ENCODE measurements at regions not wholly inside any gene's neighbourhood (a gene's known extent, or its start where the extent isn't known, plus 50 kb on each side); places are given as distances from the start of the nearest gene placed in this dataset.
"Not testable (repeated sequence)": the region's sequence is repeated elsewhere in the genome, so short reads cannot be mapped to it uniquely, and the experiment has no call there.

- no peak for TF ChIP-seq CTCF (conservative IDR thresholded peaks at IDR 0.05; ENCODE audit: control insufficient read depth, insufficient read depth, low read depth, low read length)
- DNase-seq (ENCODE audit: low read depth), result peak; percentile 81
- H3K4me3 ChIP-seq (ENCODE audit: control insufficient read depth, low read depth, low read length), result no peak overlapping the region
These were observed 144.0 kb upstream of the PTPRG start for GRCh38 chr3:61417352-61417751.

- H3K4me3 ChIP-seq (ENCODE audit: control insufficient read depth, low read depth, low read length), result no peak overlapping the region
- no peak for TF ChIP-seq CTCF (conservative IDR thresholded peaks at IDR 0.05; ENCODE audit: control insufficient read depth, insufficient read depth, low read depth, low read length)
- DNase-seq (ENCODE audit: low read depth), result no peak
These were observed 141.1 kb upstream of the PTPRG start for GRCh38 chr3:61420136-61420759.

- no peak for DNase-seq (ENCODE audit: low read depth)
- no peak overlapping the region for H3K4me3 ChIP-seq (ENCODE audit: control insufficient read depth, low read depth, low read length)
- no peak for TF ChIP-seq CTCF (conservative IDR thresholded peaks at IDR 0.05; ENCODE audit: control insufficient read depth, insufficient read depth, low read depth, low read length)
These were observed 138.3 kb upstream of the PTPRG start for GRCh38 chr3:61422945-61423673.

GRCh38 chr3:61425356-61425755 lies 136.0 kb upstream of the PTPRG start:
- no peak for DNase-seq (ENCODE audit: low read depth)
- TF ChIP-seq CTCF (conservative IDR thresholded peaks at IDR 0.05; ENCODE audit: control insufficient read depth, insufficient read depth, low read depth, low read length), result no peak
- no peak overlapping the region for H3K4me3 ChIP-seq (ENCODE audit: control insufficient read depth, low read depth, low read length)

GRCh38 chr3:61429106-61429505 lies 132.3 kb upstream of the PTPRG start:
- no peak for TF ChIP-seq CTCF (conservative IDR thresholded peaks at IDR 0.05; ENCODE audit: control insufficient read depth, insufficient read depth, low read depth, low read length)
- no peak overlapping the region for H3K4me3 ChIP-seq (ENCODE audit: control insufficient read depth, low read depth, low read length)
- no peak for DNase-seq (ENCODE audit: low read depth)

GRCh38 chr3:61434901-61435300 lies 126.5 kb upstream of the PTPRG start:
- not testable (repeated sequence) for DNase-seq (ENCODE audit: low read depth); H3K4me3 ChIP-seq (ENCODE audit: control insufficient read depth, low read depth, low read length)

- DNase-seq (ENCODE audit: low read depth); H3K4me3 ChIP-seq (ENCODE audit: control insufficient read depth, low read depth, low read length): not testable (repeated sequence)
These were observed 126.0 kb upstream of the PTPRG start for GRCh38 chr3:61435361-61435760.

Measured in fibroblast of mammary gland (primary cell).